ENCODE measurements at regions not wholly inside any gene's neighbourhood (a gene's known extent, or its start where the extent isn't known, plus 50 kb on each side); places are given as distances from the start of the nearest gene placed in this dataset.
"Not testable (repeated sequence)": the region's sequence is repeated elsewhere in the genome, so short reads cannot be mapped to it uniquely, and the experiment has no call there.

DNA sequence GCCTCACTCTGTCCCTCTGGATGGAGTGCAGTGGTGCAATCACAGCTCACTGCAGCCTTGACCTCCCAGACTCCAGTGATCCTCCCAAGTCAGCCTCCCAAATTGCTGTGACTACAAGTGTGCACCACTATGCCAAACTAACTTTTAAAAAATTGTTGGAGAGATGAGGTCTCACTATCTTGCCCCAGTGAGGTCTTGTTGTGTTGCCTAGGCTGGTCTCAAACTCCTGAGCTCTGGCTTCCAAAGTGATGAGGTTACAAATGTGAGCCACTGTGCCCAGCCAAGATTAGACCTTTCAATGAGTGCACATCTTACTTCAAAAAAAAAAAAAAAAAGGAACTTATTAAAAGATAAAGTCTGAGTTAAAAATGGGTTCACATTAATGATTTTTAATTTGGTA, 1838.1 kb upstream of the DEFB115 start:
- no peak for DNase-seq (ENCODE audit: low read depth, low spot score)

DNA sequence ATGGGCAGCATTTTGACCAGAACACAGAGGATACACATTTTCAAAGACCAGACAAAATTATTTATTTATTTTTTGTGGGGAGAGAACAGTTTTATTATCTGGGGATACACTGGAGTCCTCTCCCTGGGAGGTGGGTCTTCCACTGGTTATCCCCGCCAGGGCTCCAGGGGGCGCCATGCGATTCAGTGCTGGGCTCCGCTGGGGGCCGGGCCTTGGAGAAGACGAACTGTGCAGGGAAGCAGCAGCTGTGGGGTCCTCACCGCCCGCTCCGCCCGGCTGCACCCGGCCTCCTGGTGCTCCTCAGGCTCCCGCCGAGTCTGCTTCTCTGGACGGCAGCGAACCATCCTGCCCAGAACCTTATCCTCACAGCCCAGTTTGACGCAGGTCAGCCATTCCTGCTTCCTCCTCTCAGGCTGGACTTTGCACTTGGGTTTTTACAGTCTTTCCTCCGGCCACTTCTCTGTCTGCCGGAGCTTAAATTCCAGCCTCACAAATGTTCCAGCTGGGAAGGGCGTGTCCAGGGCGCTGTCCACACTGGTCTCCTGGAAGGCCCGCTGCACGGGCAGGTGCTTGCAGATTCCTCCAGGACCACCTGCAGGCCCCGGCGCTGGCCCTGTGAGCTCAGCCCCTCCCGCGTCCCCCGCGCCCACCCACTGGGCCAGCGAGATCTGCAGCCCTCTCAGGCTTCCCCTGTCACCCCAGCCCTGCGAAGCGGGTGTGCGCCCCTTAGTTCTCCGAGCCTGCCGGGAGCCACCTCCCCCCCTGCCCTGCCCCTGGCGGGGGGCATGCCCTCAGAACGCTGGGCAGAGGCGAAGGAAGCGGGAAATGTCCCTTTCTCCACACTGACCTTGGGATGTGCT, 1830.0 kb upstream of the DEFB115 start:
- no peak for DNase-seq (ENCODE audit: low read depth, low spot score)

DNA sequence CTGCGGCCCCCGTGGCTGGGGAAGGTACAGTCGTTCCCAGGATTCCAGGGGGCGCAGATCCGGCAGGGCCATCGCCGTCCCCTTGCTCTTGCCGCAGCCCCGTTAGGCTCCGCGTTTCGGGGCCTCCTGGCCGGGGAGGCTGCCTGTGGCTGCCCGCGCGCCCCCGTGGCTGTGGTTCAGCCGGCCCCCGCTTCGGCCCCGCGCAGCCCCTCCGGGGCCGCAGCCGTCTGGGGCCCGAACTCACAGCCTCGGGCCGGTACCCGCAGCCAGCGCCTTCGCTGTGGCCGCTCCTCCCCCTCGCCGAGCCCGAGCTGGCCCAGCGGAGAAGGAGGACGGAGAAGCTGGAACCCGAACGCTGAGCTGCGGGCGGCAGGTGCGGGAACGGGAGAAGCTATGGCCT, 1826.9 kb upstream of the DEFB115 start:
- DNase-seq (ENCODE audit: low read depth, low spot score), result no peak

DNA sequence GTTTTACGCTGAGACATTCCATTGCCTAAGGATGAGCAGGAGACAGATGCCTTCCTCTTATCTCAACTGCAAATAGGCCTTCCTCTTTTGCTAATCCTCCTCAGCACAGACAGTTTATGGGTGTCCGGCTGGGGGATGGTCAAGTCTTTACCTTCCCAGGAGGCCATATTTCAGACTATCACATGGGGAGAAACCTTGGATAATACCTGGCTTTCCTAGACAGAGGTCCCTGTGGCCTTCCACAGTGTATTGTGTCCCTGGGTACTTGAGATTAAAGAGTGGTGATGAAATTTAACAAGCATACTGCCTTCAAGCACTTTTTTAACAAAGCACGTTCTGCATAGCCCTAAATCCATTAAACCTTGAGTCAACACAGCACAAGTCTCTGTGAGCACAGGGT, 1816.7 kb upstream of the DEFB115 start:
- DNase-seq (ENCODE audit: low read depth, low spot score), result not testable (repeated sequence)

DNA sequence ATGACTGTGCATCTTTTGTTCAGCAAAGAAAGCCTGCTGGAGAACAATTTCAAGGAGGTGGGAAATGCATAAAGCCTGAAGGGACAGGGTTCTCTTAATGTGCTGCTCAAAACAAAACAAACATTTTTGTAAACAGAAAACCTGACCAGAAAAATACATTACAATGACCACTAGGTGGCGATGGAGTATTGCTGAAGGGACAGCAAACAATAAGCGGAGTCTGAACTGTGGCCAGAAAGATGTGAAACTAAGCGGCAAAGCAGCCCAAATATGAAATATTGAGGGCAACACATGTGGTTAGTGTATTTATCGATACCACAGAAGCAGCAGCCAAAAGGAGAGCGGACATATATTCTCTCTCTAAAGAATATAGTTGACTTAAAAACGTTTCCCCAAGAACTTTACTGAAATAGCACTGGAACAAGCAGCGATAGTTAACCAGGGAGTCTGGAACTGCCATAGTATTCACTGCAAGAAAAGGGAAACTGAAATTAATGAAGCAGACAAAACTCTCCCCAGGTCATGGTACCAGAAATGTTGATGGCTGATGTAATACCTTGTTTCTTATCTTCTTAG, 1814.2 kb upstream of the DEFB115 start:
- DNase-seq (ENCODE audit: low read depth, low spot score), result not testable (repeated sequence)

DNA sequence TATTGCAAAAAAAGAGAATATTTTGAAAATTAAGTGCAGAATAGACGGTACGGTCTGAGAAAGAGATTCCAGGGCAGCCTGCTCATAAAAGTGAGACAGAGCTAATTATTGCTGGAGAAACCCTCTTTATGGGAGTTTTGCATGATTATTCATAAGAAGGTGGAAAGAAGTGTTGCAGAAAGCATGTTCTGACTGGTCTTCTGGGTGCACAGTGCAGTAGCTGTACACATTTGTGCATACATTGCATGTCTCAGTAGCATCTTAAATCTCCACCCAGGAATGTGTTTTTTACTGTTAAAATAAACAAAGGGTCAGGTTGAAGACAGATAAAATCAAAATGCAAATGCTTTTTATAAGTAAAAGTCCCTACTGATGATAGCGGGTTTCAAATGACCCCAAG, 1813.6 kb upstream of the DEFB115 start:
- no peak for DNase-seq (ENCODE audit: low read depth, low spot score)

DNA sequence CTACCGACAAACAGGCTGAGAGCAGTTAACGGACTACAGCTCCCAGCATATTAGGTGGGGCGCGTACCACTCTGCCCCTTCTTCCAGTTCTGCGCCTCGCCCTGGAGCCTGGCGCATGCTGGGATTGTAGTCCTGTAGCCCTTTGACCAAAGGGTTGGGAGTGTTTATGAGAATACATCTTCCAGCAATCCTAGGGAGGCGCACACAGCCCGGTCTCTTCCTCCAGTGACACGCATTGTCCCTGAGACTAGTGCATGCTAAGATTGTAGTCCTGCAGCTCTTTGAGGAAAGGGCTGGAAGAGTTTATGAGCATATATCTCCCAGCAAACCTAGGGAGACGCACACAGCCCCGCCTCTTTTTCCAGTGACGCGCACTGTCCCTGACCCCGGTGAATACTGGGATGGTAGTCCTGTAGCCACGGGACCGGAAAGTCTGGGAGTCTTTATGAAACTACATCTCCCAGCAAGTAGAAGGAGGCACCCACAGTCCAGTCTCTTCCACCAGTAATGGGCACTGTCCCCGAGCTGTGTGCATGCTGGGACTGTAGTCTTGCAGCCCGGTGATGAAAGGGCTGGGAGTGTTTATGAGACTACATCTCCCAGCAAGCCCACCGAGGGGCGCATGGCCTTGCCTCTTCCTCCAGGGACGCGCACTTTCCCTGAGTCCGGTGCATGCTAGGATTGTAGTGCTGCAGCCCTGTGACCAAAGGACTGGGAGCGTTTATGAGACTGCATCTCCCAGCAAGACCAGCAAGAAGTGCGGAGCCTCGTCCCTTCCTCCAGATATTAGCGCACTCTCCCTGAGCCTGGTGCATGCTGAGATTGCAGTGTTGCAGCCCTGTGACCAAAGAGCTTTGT, 1812.2 kb upstream of the DEFB115 start:
- peak; percentile 24 for DNase-seq (ENCODE audit: low read depth, low spot score)

DNA sequence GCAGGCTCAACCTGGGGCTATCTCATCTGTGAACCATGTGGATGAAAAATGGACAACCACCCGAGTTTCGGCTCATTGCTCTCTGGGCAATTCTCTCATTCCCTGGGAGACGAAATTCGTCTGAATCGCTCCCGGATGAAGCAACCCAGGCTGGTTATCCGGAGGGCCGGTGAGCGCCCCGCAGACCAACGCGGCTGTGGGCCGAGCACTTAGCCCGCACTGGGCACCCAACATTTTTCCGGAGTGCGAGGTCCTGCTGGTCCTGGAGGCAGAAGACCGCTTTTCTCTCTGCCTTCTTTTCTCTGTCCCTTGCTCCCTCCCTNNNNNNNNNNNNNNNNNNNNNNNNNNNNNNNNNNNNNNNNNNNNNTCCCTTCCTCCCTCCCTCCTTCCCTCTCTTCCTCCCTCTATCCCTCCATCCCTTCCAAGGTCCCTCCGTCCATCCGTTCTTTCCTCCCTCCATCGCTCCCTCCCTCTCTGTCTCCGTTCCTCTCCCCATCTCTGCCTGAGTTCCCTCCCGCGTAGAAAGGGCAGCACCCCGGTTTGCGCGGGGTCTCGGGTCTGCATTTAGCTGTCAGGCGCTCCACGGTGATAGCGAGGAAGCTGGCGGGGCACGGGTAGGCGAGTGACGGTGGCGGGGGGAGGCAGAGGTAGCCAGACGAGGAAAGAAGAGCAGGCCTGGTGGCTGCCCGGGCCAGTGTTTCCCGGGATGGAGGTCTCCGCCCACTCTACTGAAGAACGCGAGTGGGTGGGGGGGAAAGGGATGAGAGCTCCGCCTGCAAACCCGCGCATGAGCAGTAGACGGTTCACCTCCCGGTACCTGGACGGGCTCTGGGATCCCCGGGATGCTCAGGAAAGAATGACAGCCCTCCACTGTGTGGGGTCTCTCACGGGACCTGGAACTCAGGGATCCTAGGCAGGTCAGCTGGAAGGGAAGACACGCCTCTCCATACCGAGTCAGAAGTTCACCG, 1809.7 kb upstream of the DEFB115 start:
- DNase-seq (ENCODE audit: low read depth, low spot score), result not testable (repeated sequence)

DNA sequence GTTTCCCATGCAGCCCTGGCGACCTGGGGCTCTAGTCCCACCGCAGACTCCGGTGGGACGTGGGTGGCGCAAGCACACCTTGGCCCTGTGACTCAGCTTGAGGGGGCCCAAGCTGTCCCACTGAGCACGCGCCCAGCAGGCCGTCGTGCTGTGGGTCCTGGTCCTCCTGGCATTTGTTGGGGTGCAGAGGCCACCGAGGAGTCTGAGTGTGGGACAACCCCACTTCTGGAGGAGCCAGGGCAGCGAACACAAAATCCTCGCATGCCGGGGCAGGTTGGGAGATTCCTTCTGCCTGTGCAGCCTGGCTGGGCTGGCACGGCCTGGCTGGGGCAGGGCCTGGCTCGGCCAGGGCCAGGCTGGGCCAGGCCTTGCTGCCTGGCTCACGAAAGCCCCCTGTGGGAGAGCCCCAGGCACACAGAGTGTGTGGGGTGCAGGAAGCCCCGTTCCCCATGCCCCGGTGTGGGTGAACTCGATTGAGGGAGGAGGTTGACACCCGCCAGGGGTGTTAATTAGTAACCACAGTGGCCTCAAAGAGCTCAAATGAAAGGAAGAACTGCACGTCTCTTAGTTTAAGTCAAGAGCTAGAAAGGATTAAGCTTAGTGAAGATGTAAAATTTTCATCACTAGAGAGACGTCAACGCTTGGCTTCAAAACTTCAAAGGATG, 1808.5 kb upstream of the DEFB115 start:
- DNase-seq (ENCODE audit: low read depth, low spot score), result no peak

DNA sequence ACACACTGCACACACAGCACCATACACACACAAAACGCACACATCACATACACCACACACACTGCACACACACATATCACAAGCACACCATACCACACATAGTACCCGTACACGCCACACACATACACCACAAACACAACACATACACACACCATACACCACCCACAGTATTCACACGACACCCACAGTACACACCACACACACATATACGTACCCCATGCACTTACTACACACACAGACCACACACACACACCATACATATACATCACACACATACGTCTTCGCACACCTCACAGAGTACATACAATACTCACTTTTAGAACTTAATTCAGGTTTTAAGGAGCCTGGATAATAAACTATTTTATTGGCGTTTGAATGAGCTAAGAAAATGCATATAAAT, 1805.3 kb upstream of the DEFB115 start:
- no peak for DNase-seq (ENCODE audit: low read depth, low spot score)

DNA sequence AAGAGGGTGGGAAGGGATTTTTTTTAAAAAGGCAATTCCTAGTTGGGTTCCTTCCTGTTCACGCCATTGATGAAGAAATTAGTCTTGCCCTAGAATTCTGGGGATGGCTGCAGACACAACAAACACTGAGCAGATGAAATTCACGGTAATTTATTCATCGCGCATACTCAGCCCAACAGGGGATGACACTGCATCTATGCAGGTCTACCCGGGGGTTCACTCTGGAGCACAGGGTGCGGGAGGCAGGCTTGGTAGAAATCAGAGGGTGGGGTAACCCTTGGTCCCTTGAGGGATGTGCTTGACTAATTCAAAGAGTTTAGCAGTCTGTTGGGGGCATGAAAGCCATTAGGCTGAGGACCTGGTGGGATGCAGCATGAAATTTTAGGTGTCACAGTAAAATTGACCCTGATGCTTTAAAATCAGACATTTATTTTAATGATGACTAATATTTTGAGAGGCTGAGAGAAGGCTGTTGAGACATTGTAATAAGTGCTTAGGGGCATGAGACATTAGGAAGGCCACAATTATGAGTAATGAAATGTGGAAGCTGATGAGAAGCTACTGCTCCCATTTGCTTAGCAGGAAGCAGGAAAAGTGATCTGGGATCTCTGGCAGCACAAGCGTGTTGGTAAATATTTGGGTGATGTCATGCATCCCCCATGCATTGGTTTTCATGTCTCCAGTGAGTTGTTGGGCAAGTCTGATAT, 1800.3 kb upstream of the DEFB115 start:
- not testable (repeated sequence) for DNase-seq (ENCODE audit: low read depth, low spot score)

DNA sequence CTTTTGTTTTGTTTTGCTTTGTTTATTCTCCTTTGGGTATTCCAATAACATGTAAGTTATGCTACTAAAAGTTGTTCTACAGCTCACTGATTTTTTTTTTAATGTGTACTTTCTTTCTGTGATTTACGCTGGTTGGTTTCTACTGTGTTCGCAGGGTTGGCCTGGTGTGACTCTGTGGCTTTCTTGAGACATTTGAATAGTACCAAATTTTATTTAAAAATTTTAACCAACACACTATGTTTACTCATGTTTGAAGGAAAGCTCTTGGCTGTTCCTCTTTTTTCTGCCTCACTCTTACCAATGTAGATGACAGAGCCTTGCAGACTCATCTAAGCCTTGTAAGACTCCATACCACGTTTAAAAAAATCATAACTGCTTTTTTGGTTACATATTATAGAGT, 1784.9 kb upstream of the DEFB115 start:
- no peak for DNase-seq (ENCODE audit: low read depth, low spot score)

DNA sequence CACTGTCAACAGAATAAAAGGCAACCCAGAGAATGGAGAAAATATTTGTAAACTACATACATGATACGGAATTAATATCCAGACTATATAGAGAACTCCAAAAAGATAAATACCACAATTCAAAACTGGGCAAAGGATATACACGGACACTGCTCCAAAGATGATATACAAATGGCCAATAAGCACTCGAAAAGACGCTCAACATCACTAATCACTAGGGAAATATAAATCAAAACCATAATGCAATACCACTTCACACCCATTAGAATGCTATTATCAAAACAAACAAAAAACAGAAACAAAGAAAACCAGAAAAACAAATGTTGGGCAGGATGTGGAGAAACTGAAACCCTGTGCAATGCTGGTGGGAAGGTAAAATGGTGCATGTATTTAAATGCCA, 1764.6 kb upstream of the DEFB115 start:
- not testable (repeated sequence) for DNase-seq (ENCODE audit: low read depth, low spot score)

DNA sequence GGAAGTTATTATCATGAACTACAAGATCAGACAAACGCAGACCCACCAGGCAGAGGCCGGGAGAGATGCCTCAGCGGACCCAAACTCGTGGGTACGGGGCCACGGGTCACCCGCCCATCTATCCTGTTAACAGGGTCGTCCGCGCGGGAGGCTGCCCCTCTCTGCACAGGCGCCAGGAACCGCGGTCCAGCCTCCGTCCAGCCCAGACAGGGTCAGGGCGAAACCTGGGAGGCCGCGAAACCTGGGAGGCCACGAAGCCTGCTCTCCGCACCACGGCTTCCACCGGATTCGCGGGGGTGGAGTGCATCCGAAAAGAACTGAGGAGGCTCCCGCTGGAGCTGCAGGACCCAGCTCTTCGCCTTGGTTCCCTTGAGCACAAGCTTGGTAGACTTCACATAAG, 1760.7 kb upstream of the DEFB115 start:
- not testable (repeated sequence) for DNase-seq (ENCODE audit: low read depth, low spot score)

DNA sequence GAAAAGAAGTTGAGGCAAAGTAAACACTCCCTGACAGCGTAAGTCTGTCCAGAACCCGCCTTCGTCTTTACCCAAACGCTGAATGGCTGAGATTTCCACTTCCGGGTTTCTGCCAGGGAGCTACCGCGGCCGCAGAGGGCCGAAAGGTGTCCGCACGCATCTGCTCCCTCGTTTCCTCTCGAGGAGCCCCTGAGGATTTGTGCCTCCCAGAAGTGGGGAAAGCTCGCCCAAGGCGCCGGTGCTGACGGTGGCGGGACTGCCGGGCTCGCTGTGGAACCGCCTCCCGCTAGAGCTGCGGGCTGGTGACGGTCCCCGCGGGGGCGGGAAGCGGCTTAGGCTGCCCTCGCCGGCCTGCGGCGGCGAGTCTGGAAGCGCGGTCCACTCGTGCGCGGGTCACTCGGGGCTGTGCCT, 1760.2 kb upstream of the DEFB115 start:
- DNase-seq (ENCODE audit: low read depth, low spot score), result no peak

DNA sequence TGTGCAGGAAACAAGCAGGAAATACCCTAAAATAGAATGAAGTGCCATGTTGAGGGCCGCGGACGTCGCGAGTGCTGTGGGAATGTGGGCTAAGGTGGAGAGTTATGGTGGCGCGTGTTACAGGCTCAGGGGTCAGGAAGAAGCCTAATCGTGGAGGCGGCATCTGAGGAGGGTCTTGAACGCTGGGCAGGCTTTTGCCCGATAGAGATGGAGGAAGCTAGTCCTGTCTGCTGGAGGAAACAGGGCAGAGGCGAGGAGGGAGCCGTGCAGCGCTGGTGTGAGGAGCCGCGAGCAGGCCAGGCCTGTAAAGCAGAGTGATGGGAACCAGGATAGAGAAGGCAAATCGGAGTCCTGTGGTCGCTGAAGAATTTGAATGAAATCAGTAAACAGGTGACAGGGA, 1759.8 kb upstream of the DEFB115 start:
- DNase-seq (ENCODE audit: low read depth, low spot score), result not testable (repeated sequence)

DNA sequence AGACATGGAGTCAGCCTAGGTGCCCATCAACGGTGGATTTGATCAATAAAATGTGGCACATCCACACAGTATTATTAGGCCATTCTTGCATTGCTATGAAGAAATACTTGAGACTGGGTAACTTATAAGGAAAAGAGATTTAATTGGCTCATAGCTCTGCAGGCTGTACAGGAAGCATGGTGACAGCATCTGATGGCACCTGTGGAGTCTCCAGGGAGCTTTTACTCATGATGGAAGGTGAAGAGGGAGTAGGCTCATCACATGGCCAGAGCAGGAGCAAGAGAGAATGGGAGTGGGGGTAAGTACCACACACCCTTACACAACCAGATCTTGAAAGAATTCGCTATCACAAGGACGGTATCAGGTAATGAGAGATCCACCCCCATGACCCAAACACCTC, 1756.7 kb upstream of the DEFB115 start:
- not testable (repeated sequence) for DNase-seq (ENCODE audit: low read depth, low spot score)

DNA sequence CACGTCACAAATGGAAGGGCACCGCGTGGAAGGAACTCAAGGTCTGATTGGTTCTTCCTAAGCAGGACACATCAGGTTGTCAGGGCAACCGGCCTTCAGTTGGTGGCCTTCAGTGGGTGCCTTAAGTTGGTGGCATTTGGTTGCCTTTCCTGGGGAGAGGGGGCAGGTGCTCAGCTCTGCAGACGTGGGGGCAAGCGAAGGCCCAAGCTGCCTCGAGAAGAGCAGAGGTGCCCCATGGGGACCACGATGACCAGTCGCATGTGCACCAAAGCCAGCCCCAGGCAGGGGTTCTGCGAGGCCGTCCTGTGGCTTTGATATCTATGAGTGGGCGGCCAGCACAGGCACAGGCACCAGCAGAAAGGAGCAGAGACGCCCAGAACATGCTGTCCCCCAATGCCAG, 1742.8 kb upstream of the DEFB115 start:
- DNase-seq (ENCODE audit: low read depth, low spot score), result not testable (repeated sequence)

DNA sequence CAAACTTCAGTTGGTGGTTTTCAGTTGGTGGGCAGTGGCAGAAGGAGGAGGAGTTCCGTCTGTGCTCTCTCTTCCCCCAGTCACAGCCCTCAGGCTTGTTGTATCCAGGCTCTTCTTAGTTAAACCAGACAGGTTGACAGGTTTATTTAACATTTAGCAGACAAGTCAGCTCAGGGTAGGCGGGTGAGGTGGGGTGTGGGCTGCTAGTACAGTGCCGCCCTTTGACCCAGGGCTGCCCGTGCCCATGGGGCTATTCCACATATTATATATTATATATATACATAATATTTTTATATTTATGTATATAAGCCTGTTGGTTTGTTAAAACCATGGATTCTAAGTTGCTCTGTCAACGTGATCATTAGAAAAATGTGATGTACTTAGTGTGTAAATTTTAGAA, 1740.6 kb upstream of the DEFB115 start:
- DNase-seq (ENCODE audit: low read depth, low spot score), result not testable (repeated sequence)
